DOHH2 (cell line): ENCODE measurements at regions not wholly inside any gene's neighbourhood (a gene's known extent, or its start where the extent isn't known, plus 50 kb on each side); places are given as distances from the start of the nearest gene placed in this dataset.

ENCODE experiments used
- CTCF ChIP-seq: fragments of 200-600 bp; sonication (generic); IDR thresholded peaks from one replicate; pipeline ENCODE4 v1.5.1; 2014; ENCODE audit warnings: antibody characterized with exemption, mild to moderate bottlenecking, low read depth, low read length; ENCODE audit not compliant: poor library complexity, severe bottlenecking
- EZH2phosphoT487 ChIP-seq: fragments of 200-600 bp; sonication (generic); IDR thresholded peaks from 2 replicates; pipeline ENCODE4 v1.6.1; 2017; ENCODE audit warnings: borderline replicate concordance, mild to moderate bottlenecking, antibody characterized with exemption, low read length, moderate library complexity, mixed read lengths

GRCh38 chr3:115571413-115571812 is 51.9 kb upstream of the GAP43 start:
- TF ChIP-seq CTCF (no peak), EZH2phosphoT487 (no peak)
